CD4-positive, alpha-beta T cell treated with Interferon alpha-2 for 1 hour (primary cell): ENCODE measurements at regions not wholly inside any gene's neighbourhood (a gene's known extent, or its start where the extent isn't known, plus 50 kb on each side); places are given as distances from the start of the nearest gene placed in this dataset.
"Not testable (repeated sequence)": the region's sequence is repeated elsewhere in the genome, so short reads cannot be mapped to it uniquely, and the experiment has no call there.

ENCODE experiments used
- DNase-seq, 2 donors: peaks; one replicate each; pipeline ENCODE4 v3.0.0-alpha.2; 2020 to 2022

GRCh38 chr22:22717664-22718063 lies 73.2 kb downstream of the GGTLC2 start:
- DNase-seq: no peak

- DNase-seq: peak; percentile 54 to 60
Measured at GRCh38 chr22:22720201-22720723, 75.8 kb downstream of the GGTLC2 start.

- peak; percentile 14 to 38 for DNase-seq
Measured at GRCh38 chr22:22720724-22721261, 76.4 kb downstream of the GGTLC2 start.

GRCh38 chr22:22721681-22722354 lies 77.4 kb downstream of the GGTLC2 start:
- DNase-seq: peak; percentile 34 to 41

GRCh38 chr22:22728382-22728781 lies 84.0 kb downstream of the GGTLC2 start:
- no peak for DNase-seq

GRCh38 chr22:22730655-22731373 lies 86.4 kb downstream of the GGTLC2 start:
- DNase-seq: no peak

- no peak for DNase-seq
Measured at GRCh38 chr22:22731374-22731676, 86.9 kb downstream of the GGTLC2 start.

GRCh38 chr22:22733006-22733405 lies 88.6 kb downstream of the GGTLC2 start:
- not testable (repeated sequence) for DNase-seq

- DNase-seq: no peak
Measured at GRCh38 chr22:22733881-22734373, 89.5 kb downstream of the GGTLC2 start.

GRCh38 chr22:22734395-22735272 lies 90.2 kb downstream of the GGTLC2 start:
- DNase-seq: not testable (repeated sequence)

GRCh38 chr22:22735276-22735675 lies 90.9 kb downstream of the GGTLC2 start:
- not testable (repeated sequence) for DNase-seq

- no peak for DNase-seq
Measured at GRCh38 chr22:22735695-22736611, 91.5 kb downstream of the GGTLC2 start.

- no peak for DNase-seq
Measured at GRCh38 chr22:22737590-22737989, 93.2 kb downstream of the GGTLC2 start.

- DNase-seq: no peak
Measured at GRCh38 chr22:22738959-22739585, 94.7 kb downstream of the GGTLC2 start.

- no peak for DNase-seq
Measured at GRCh38 chr22:22740560-22741276, 96.3 kb downstream of the GGTLC2 start.

GRCh38 chr22:22741843-22742242 lies 97.4 kb downstream of the GGTLC2 start:
- no peak for DNase-seq

GRCh38 chr22:22742641-22743040 lies 98.2 kb downstream of the GGTLC2 start:
- DNase-seq: no peak

- no peak for DNase-seq
Measured at GRCh38 chr22:22743128-22743760, 98.8 kb downstream of the GGTLC2 start.

- DNase-seq: no peak
Measured at GRCh38 chr22:22744412-22745224, 100.2 kb downstream of the GGTLC2 start.
